ENCODE measurements at regions not wholly inside any gene's neighbourhood (a gene's known extent, or its start where the extent isn't known, plus 50 kb on each side); places are given as distances from the start of the nearest gene placed in this dataset.

GRCh38 chr1:38558500-38559445 lies 300.8 kb downstream of the RRAGC start:
- TF ChIP-seq, protein P1, sequence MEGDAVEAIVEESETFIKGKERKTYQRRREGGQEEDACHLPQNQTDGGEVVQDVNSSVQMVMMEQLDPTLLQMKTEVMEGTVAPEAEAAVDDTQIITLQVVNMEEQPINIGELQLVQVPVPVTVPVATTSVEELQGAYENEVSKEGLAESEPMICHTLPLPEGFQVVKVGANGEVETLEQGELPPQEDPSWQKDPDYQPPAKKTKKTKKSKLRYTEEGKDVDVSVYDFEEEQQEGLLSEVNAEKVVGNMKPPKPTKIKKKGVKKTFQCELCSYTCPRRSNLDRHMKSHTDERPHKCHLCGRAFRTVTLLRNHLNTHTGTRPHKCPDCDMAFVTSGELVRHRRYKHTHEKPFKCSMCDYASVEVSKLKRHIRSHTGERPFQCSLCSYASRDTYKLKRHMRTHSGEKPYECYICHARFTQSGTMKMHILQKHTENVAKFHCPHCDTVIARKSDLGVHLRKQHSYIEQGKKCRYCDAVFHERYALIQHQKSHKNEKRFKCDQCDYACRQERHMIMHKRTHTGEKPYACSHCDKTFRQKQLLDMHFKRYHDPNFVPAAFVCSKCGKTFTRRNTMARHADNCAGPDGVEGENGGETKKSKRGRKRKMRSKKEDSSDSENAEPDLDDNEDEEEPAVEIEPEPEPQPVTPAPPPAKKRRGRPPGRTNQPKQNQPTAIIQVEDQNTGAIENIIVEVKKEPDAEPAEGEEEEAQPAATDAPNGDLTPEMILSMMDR (IDR thresholded peaks at IDR 0.05; ENCODE audit: low read depth, low read length): no peak

DNA sequence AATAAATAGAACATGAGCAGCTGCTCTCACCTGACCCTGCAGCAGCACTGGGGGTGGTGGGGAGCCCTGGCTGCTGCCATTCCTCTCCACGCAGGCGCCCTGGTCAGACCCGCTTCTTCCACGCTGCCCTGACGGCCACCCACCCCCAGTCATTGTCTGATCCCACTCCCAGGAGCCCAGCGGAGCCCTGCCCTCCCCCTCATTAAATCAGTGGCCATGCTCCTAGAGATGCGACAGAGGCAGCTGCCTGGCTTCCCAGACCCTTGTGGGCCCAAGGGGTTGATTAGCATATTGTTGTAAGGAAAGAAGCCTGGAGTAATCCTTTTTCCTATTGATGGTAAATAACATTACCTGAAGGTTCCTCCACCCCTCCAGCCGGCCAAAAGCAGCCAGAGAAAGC lies 301.5 kb downstream of the RRAGC start:
- no peak for DNase-seq (ENCODE audit: extremely low read depth, low read depth)
- TF ChIP-seq, protein P1 (IDR thresholded peaks at IDR 0.05; ENCODE audit: low read depth, low read length): no peak

More at GRCh38 chr1:38558500-38559445, 300.8 kb downstream of the RRAGC start:
- DNase-seq (ENCODE audit: extremely low read depth, low read depth): no peak

GRCh38 chr1:38555594-38555993 lies 304.0 kb downstream of the RRAGC start:
- no peak for DNase-seq (ENCODE audit: extremely low read depth, low read depth)
- TF ChIP-seq, protein P1 (IDR thresholded peaks at IDR 0.05; ENCODE audit: low read depth, low read length): no peak

- no peak for DNase-seq (ENCODE audit: extremely low read depth, low read depth)
Measured at GRCh38 chr1:38555130-38555529, 304.4 kb downstream of the RRAGC start.

DNA sequence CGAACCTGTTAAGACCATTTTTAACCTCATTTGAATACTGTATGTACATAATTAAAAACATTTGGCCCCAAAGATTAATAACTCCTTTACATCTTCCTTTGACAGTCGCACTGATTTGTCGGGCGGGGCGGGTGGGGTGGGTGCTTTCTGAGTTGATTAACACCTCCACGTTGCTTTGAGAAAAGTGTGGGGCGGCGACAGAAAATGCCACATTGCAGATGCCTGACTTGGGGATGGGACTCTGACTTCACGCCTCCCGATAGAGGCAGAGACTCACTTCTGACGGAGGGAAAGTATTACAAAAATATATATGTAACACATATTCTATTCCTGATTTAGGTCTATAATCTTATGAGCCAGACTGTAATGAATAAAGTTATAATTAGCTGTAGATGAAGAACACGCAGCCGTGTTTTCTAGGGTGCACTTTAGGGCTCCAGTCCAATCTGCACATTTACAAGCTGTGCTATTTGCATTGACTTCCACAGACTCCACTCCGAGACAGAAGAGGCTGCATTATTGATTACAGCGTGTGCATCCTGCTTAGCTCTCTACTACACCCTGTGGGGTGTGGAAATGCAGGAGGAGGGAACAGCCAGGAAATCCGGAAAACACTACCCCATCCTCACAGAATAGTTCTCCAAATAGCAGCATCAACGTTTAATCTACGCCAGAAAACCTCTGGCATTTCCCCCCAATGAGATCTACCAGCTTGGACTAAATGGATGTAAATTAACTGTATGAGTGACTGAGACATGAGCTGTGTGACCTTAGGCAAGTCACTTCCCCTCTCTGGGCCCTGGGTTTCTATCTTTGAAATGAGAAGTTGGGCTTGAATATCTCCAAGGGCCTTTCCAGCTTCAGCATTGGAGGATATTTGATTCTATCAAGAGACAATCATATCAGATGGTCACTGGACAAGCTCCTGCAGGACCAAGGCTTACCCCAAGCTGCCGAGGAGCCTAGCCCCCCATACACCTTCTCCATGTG lies 308.0 kb downstream of the RRAGC start:
- TF ChIP-seq, protein P1 (IDR thresholded peaks at IDR 0.05; ENCODE audit: low read depth, low read length): no peak

More at GRCh38 chr1:38555130-38555529, 304.4 kb downstream of the RRAGC start:
- TF ChIP-seq, protein P1 (IDR thresholded peaks at IDR 0.05; ENCODE audit: low read depth, low read length): no peak

GRCh38 chr1:38549191-38549590 lies 310.4 kb downstream of the RRAGC start:
- DNase-seq (ENCODE audit: extremely low read depth, low read depth): no peak
- TF ChIP-seq, protein P1 (IDR thresholded peaks at IDR 0.05; ENCODE audit: low read depth, low read length): no peak

More for the DNA sequence above, 308.0 kb downstream of the RRAGC start:
- DNase-seq (ENCODE audit: extremely low read depth, low read depth): no peak

Measured in AG09319 (cell line).